ENCODE measurements at regions not wholly inside any gene's neighbourhood (a gene's known extent, or its start where the extent isn't known, plus 50 kb on each side); places are given as distances from the start of the nearest gene placed in this dataset.

DNA sequence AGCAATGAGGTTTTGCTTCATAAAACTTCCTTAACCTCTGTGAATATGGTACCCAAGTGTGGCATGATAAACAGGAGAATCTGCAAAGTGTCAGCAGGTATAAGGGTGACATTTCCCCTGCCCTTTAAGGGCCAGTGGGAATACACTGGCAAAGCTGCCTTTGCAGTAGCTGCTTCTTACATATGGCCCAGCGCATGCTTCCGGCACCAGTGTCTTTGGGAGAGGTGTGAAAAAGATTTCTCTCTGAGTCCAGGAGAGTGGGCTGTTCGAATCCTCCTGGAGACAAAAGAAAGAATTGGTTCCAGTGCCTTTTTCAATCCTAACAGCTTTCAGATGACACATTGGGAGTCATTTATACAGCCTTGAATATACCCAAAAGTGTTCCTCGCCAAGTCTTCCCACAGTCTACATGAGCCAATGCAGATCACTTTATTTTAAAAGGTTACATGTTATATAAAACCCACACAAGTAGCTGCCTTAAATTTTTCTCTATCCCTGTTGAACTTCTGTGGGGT lies 437.7 kb downstream of the PRKD1 start (continued):
- TF ChIP-seq TCF12 (IDR thresholded peaks at IDR 0.05; ENCODE audit: low read depth, low read length): no peak

GRCh38 chr14:29493849-29494248 lies 433.8 kb downstream of the PRKD1 start:
- H3K27me3 ChIP-seq (replicated peaks in 1 of 4; ENCODE audit: control insufficient read depth in 3 of 4, extremely low read depth in 1 of 4, insufficient read depth in 3 of 4, low read length in 3 of 4): no peaks in the 10 kb centered on the region
- 93% methylated on average over 4 of the region's 4 CpGs; no CpG with 5 or more reads in 1 of the 2 experiments for WGBS, 2 experiments (ENCODE audit: extremely low coverage in 1 of 2, insufficient coverage in 1 of 2, insufficient read length in 1 of 2, insufficient replicate concordance in 2 of 2, low coverage in 1 of 2, low lambda C conversion rate in 2 of 2, missing lambda C conversion rate in 1 of 2)
- H2BK15ac ChIP-seq (ENCODE audit: low read length): no peak overlapping the region

More at GRCh38 chr14:29493849-29494248, 433.8 kb downstream of the PRKD1 start:
- no peak overlapping the region for H2BK20ac ChIP-seq (ENCODE audit: low read length)
- H3K56ac ChIP-seq (replicated peaks; ENCODE audit: insufficient read length, low read depth, low read length): no peak overlapping the region
- no peak overlapping the region for H3K4me2 ChIP-seq (ENCODE audit: insufficient read depth in 1 of 2, low read depth in 2 of 2, low read length in 2 of 2)
- H3K79me1 ChIP-seq (ENCODE audit: low read depth, low read length): no peaks in the 10 kb centered on the region
- H2AFZ ChIP-seq (ENCODE audit: low read length): no peak overlapping the region
- H3K27ac ChIP-seq (ENCODE audit: low read depth, low read length): no peak overlapping the region
- no peak overlapping the region for H3K4ac ChIP-seq (replicated peaks; ENCODE audit: insufficient read length, low read depth, low read length)
- H4K20me1 ChIP-seq (replicated peaks in 1 of 2; ENCODE audit: control insufficient read depth in 1 of 2, insufficient read depth in 2 of 2, low read length in 2 of 2): no peaks in the 10 kb centered on the region
- no peak overlapping the region for H3K14ac ChIP-seq (ENCODE audit: insufficient read length)
- FAIRE-seq (no peak), DNase-seq (ENCODE audit: low read depth in 1 of 2, low spot score in 2 of 2) (no peak)
- no peak overlapping the region for H2BK120ac ChIP-seq (replicated peaks; ENCODE audit: low read depth, low read length)
- no peaks in the 10 kb centered on the region for H3K23me2 ChIP-seq (ENCODE audit: low read depth, low read length)
- H3K9me3 ChIP-seq (ENCODE audit: insufficient read depth in 2 of 2, low read depth in 1 of 2, low read length in 1 of 2): no peaks in the 10 kb centered on the region
- no peak overlapping the region for H3K9ac ChIP-seq (replicated peaks in 1 of 4; ENCODE audit: extremely low read depth in 1 of 4, low read depth in 3 of 4, low read length in 3 of 4)
- no peak overlapping the region for H2AK5ac ChIP-seq (ENCODE audit: low read depth, low read length)
- H3K36me3 ChIP-seq (ENCODE audit: control insufficient read depth in 2 of 4, insufficient read depth in 4 of 4, low read length in 3 of 4): no peaks in the 10 kb centered on the region
- POLR2A ChIA-PET (ENCODE audit: partially characterized antibody): no interaction called here
- no peak overlapping the region for H2BK5ac ChIP-seq (ENCODE audit: low read depth, low read length)
- H3K4me1 ChIP-seq (replicated peaks in 1 of 4; ENCODE audit: control insufficient read depth in 3 of 4, insufficient read depth in 4 of 4, low read length in 3 of 4): no peaks in the 10 kb centered on the region; a peak in 1 of 7 replicates
- no peak overlapping the region for H3K23ac ChIP-seq (ENCODE audit: insufficient read length)
- CTCF ChIA-PET (ENCODE audit: partially characterized antibody): no interaction called here
- H4K5ac ChIP-seq (ENCODE audit: insufficient read length, low read depth, low read length): no peak overlapping the region
- H2BK12ac ChIP-seq (ENCODE audit: low read depth, low read length): no peak overlapping the region
- no peak overlapping the region for H4K91ac ChIP-seq (replicated peaks; ENCODE audit: insufficient read length, low read length)
- H3K18ac ChIP-seq (ENCODE audit: extremely low read depth, low read length): no peak overlapping the region
- no peak overlapping the region for H3K4me3 ChIP-seq (ENCODE audit: extremely low read depth in 1 of 4, insufficient read depth in 2 of 4, low read depth in 3 of 4, low read length in 4 of 4)
- no peak overlapping the region for H4K8ac ChIP-seq (ENCODE audit: extremely low read depth, insufficient read depth, low read length)
- TF ChIP-seq SRF (IDR thresholded peaks at IDR 0.05; ENCODE audit: low read depth, low read length): no peak
- TF ChIP-seq CEBPB (IDR thresholded peaks at IDR 0.05; ENCODE audit: low read depth, low read length): no peak
- no peak for TF ChIP-seq SP2 (IDR thresholded peaks at IDR 0.05; ENCODE audit: low read length)
- no peak for TF ChIP-seq SIN3A (conservative IDR thresholded peaks at IDR 0.05 in 1 of 2, IDR thresholded peaks at IDR 0.05 in 1 of 2; ENCODE audit: low read depth in 1 of 2, low read length in 2 of 2)
- no peak for TF ChIP-seq RXRA (IDR thresholded peaks at IDR 0.05; ENCODE audit: insufficient read depth, low read depth, low read length)
- TF ChIP-seq RBBP5 (IDR thresholded peaks at IDR 0.05; ENCODE audit: borderline replicate concordance, low read depth, low read length): no peak
- H3K79me2 ChIP-seq (ENCODE audit: control insufficient read depth in 1 of 2, insufficient read depth in 2 of 2, low read length in 2 of 2): no peaks in the 10 kb centered on the region
